Epithelial cell of proximal tubule (primary cell): ENCODE measurements at regions not wholly inside any gene's neighbourhood (a gene's known extent, or its start where the extent isn't known, plus 50 kb on each side); places are given as distances from the start of the nearest gene placed in this dataset.

ENCODE experiments used
- DNase-seq: peaks from one replicate; pipeline ENCODE4 v3.0.0-alpha.2; 2011; ENCODE audit warnings: low read depth
- H3K4me3 ChIP-seq: 2 replicates; pipeline ENCODE4 v1.5.1; 2011; ENCODE audit warnings: low read depth, mild to moderate bottlenecking, low read length
- CTCF ChIP-seq: conservative IDR thresholded peaks from 2 replicates; pipeline ENCODE4 v1.5.1; 2012; ENCODE audit warnings: low read depth, mild to moderate bottlenecking, low read length

DNA sequence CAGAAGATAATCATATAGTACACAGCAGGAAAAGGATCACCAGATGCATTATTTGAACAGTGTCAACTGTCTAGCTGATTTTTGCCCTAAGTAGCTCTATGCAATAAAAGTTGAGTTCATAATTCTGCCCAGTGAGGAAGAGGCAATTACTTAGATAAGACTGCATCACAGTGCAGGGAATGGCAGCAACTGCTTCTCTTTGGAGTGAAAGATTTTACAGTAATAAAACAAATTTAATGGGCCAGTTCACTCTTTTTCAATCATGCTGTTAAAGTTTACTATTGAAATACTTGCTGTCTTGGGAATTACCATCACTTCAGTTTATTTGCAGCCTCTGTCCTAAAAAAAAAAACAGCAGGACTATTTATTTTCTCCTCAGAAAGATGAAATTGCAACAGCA lies 907.9 kb downstream of the ANKRD7 start:
- no peak overlapping the region for H3K4me3 ChIP-seq
- no peak for TF ChIP-seq CTCF

DNA sequence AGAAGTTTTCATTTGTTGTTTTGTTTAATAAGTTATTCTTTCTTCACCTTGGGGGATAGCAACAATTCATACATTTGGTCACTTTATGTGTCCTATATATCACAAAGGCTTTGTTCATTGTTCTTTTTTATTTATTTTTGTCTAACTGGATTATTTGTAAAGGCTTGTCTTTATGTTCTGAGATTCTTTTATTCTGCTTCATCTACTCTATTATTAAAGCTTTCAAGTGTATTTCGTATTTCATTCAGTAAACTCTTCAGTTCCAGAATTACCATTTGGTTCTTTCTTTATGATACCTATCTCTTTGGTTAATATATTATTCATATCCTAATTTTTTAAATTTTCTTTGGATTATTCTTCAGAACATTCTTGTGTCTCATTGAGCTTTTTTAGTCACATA lies 942.9 kb downstream of the ANKRD7 start:
- no peak for DNase-seq
- TF ChIP-seq CTCF, result no peak
- no peak overlapping the region for H3K4me3 ChIP-seq

More for the DNA sequence above, 907.9 kb downstream of the ANKRD7 start:
- no peak for DNase-seq

- H3K4me3 ChIP-seq, result no peak overlapping the region
- no peak for DNase-seq
- no peak for TF ChIP-seq CTCF
Observed at GRCh38 chr7:119172043-119172442, 947.5 kb downstream of the ANKRD7 start.

- peak; percentile 93 for TF ChIP-seq CTCF
- no peak overlapping the region for H3K4me3 ChIP-seq
- peak; percentile 39 for DNase-seq
Observed at GRCh38 chr7:119175911-119176627, 951.6 kb downstream of the ANKRD7 start.

GRCh38 chr7:119177863-119178262 lies 953.4 kb downstream of the ANKRD7 start:
- TF ChIP-seq CTCF, result no peak
- no peak for DNase-seq
- no peak overlapping the region for H3K4me3 ChIP-seq

GRCh38 chr7:119184124-119184788 lies 959.8 kb downstream of the ANKRD7 start:
- no peak for DNase-seq
- TF ChIP-seq CTCF, result no peak

GRCh38 chr7:119196183-119196582 lies 971.7 kb downstream of the ANKRD7 start:
- DNase-seq, result no peak
- TF ChIP-seq CTCF, result no peak
- H3K4me3 ChIP-seq, result no peak overlapping the region

More at GRCh38 chr7:119184124-119184788, 959.8 kb downstream of the ANKRD7 start:
- H3K4me3 ChIP-seq, result no peak overlapping the region
